HEK293T (cell line): ENCODE measurements at regions not wholly inside any gene's neighbourhood (a gene's known extent, or its start where the extent isn't known, plus 50 kb on each side); places are given as distances from the start of the nearest gene placed in this dataset.

Source experiments
- BHLHE40 ChIP-seq: fragments of 450-650 bp; IDR thresholded peaks from 2 replicates; pipeline ENCODE4 v1.6.1; 2016; ENCODE audit warnings: mild to moderate bottlenecking, moderate library complexity, borderline replicate concordance
- ELF4 ChIP-seq: fragments of 450-650 bp; IDR thresholded peaks from 2 replicates; pipeline ENCODE4 v1.6.1; 2017; ENCODE audit warnings: antibody characterized with exemption
- L3MBTL2 ChIP-seq: fragments of 450-650 bp; conservative IDR thresholded peaks from 2 replicates; pipeline ENCODE4 v1.6.1; 2016; ENCODE audit warnings: mild to moderate bottlenecking
- NFRKB ChIP-seq: fragments of 450-650 bp; IDR thresholded peaks from 2 replicates; pipeline ENCODE4 v1.6.1; 2016; ENCODE audit warnings: mild to moderate bottlenecking, moderate library complexity
- PKNOX1 ChIP-seq: fragments of 450-650 bp; IDR thresholded peaks from 2 replicates; pipeline ENCODE4 v1.6.1; 2016
- SP1 ChIP-seq: fragments of 450-650 bp; IDR thresholded peaks from 2 replicates; pipeline ENCODE4 v1.6.1; 2017
- SUZ12 ChIP-seq: fragments of 450-650 bp; IDR thresholded peaks from 2 replicates; pipeline ENCODE4 v1.6.1; 2016; ENCODE audit warnings: mild to moderate bottlenecking
- TARDBP ChIP-seq: fragments of 450-650 bp; IDR thresholded peaks from 2 replicates; pipeline ENCODE4 v1.6.1; 2016
- ZNF384 ChIP-seq: fragments of 450-650 bp; IDR thresholded peaks from 2 replicates; pipeline ENCODE4 v1.6.1; 2016

GRCh38 chr12:67161322-67161918 lies 107.7 kb upstream of the CAND1 start:
- no peak for TF ChIP-seq NFRKB
- no peak for TF ChIP-seq ELF4
- TF ChIP-seq TARDBP = no peak
- no peak for TF ChIP-seq L3MBTL2
- TF ChIP-seq SP1 = no peak
- TF ChIP-seq BHLHE40 = no peak
- no peak for TF ChIP-seq ZNF384
- no peak for TF ChIP-seq SUZ12
- TF ChIP-seq PKNOX1 = no peak
